GM23338 (cell line): ENCODE measurements at regions not wholly inside any gene's neighbourhood (a gene's known extent, or its start where the extent isn't known, plus 50 kb on each side); places are given as distances from the start of the nearest gene placed in this dataset.

ENCODE experiments used
- CREB1 ChIP-seq: fragments of 250-450 bp; sonication (Bioruptor Pico); IDR thresholded peaks from 2 replicates; pipeline ENCODE4 v1.5.0; 2020; ENCODE audit warnings: low read depth, mild to moderate bottlenecking, moderate library complexity
- CTCF ChIP-seq, 2 experiments: fragments of 200-600 bp in 1 of 2; sonication (generic) in 1 of 2; conservative IDR thresholded peaks; 2 replicates each; pipeline versions ENCODE4 v1.5.1 to v1.6.1; 2016 to 2017; ENCODE audit warnings: antibody characterized with exemption in 2 of 2, low read depth in 2 of 2, mild to moderate bottlenecking in 2 of 2, moderate library complexity in 1 of 2
- ETS1 ChIP-seq: IDR thresholded peaks from 2 replicates; pipeline ENCODE4 v1.6.1; 2016; ENCODE audit warnings: antibody characterized with exemption
- EZH2 ChIP-seq: fragments of 200-600 bp; sonication (generic); IDR thresholded peaks from one replicate; pipeline ENCODE4 v1.8.0; 2017; ENCODE audit warnings: antibody characterized with exemption, mild to moderate bottlenecking, low read depth; ENCODE audit not compliant: unreplicated experiment
- EZH2phosphoT487 ChIP-seq: fragments of 200-600 bp; sonication (generic); IDR thresholded peaks from one replicate; pipeline ENCODE4 v1.8.1; 2018; ENCODE audit warnings: antibody characterized with exemption; ENCODE audit not compliant: unreplicated experiment
- JUNB ChIP-seq: IDR thresholded peaks from one replicate; pipeline ENCODE4 v1.6.1; 2016; ENCODE audit warnings: antibody characterized with exemption; ENCODE audit not compliant: unreplicated experiment
- NANOG ChIP-seq: IDR thresholded peaks from 2 replicates; pipeline ENCODE4 v1.6.1; 2016; ENCODE audit warnings: antibody characterized with exemption, borderline replicate concordance
- POLR2AphosphoS5 ChIP-seq: IDR thresholded peaks from 2 replicates; pipeline ENCODE4 v1.6.1; 2016; ENCODE audit warnings: antibody characterized with exemption, low read depth
- REST ChIP-seq: IDR thresholded peaks from one replicate; pipeline ENCODE4 v1.6.1; 2018; ENCODE audit warnings: antibody characterized with exemption; ENCODE audit not compliant: unreplicated experiment
- STAT1 ChIP-seq: IDR thresholded peaks from one replicate; pipeline ENCODE4 v1.6.1; 2016; ENCODE audit warnings: antibody characterized with exemption; ENCODE audit not compliant: unreplicated experiment
- ZNF114 ChIP-seq: fragments of 250-450 bp; sonication (Bioruptor Pico); IDR thresholded peaks from 2 replicates; pipeline ENCODE4 v1.5.0; 2020; ENCODE audit warnings: mild to moderate bottlenecking, moderate library complexity
- ZNF331 ChIP-seq: fragments of 250-450 bp; sonication (Bioruptor Pico); IDR thresholded peaks from 2 replicates; pipeline ENCODE4 v1.5.0; 2020; ENCODE audit warnings: low read depth, mild to moderate bottlenecking, moderate library complexity
- ZNF462 ChIP-seq: fragments of 250-450 bp; sonication (Bioruptor Pico); IDR thresholded peaks from 2 replicates; pipeline ENCODE4 v1.5.0; 2020; ENCODE audit warnings: mild to moderate bottlenecking, moderate library complexity

- TF ChIP-seq CTCF (conservative IDR thresholded peaks at IDR 0.05; ENCODE audit: low read depth in 2 of 2), result no peak
- no peak for TF ChIP-seq EZH2
- TF ChIP-seq REST, result no peak
- no peak for TF ChIP-seq POLR2AphosphoS5
- no peak for TF ChIP-seq CREB1 (CRISPR knock-in tag)
- no peak for TF ChIP-seq EZH2phosphoT487
- TF ChIP-seq JUNB, result no peak
- TF ChIP-seq ZNF114 (CRISPR knock-in tag), result no peak
- no peak for TF ChIP-seq ETS1
- no peak for TF ChIP-seq ZNF331 (CRISPR knock-in tag)
- TF ChIP-seq STAT1, result no peak
- no peak for TF ChIP-seq NANOG
- TF ChIP-seq ZNF462 (CRISPR knock-in tag), result no peak
Observed at GRCh38 chr9:12414514-12414913, 278.7 kb upstream of the TYRP1 start.
